ENCODE measurements at regions not wholly inside any gene's neighbourhood (a gene's known extent, or its start where the extent isn't known, plus 50 kb on each side); places are given as distances from the start of the nearest gene placed in this dataset.

DNA sequence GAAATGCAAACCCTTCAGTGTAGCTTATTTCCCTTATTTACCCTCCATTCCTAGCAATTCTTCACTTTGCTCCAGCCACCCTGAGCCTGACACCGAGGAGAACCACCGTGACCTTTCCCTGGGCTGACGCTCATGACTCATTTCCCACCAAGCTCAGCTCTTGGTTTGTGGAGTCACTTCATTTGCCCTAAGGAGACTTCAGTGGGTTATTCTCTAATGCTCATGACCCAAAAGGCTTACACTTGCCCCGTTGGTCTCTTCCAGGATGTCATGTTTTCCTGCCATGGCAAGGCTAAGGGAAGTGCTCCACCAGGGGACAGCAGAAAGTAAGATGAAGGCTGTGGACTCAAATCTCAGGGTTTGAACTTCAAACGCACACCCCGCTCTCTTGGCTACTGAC is 161.0 kb downstream of the CBLN1 start:
- Histone ChIP-seq H3K9me3 (ENCODE audit: control insufficient read depth, insufficient read depth, low read depth, low read length) (no peaks in the 10 kb centered on the region), H3K27me3 (ENCODE audit: control insufficient read depth, insufficient read depth, low read length) (no peaks in the 10 kb centered on the region), H3K36me3 (ENCODE audit: control insufficient read depth, insufficient read depth, low read length) (no peaks in the 10 kb centered on the region), H3K4me3 (ENCODE audit: low read depth in 2 of 2, low read length in 2 of 2) (no peak overlapping the region), H3K4me1 (ENCODE audit: control insufficient read depth, insufficient read depth, low read length) (no peaks in the 10 kb centered on the region), H3K27ac (ENCODE audit: low read length) (no peak overlapping the region)
- intact Hi-C loops (cut with micrococcal nuclease; ENCODE audit: unreplicated experiment) (no loop called here), in situ Hi-C loops (cut with HindIII; ENCODE audit: low pct_unique_long_range_greater_than_20kb, low sequenced_read_pairs) (no loop called here)
- TF ChIP-seq POLR2AphosphoS5 (IDR thresholded peaks at IDR 0.05; ENCODE audit: low read depth, low read length) (no peak), SIN3A (IDR thresholded peaks at IDR 0.05; ENCODE audit: borderline replicate concordance, insufficient read depth, low read depth, low read length) (no peak)
- TF ChIP-seq, protein P1, sequence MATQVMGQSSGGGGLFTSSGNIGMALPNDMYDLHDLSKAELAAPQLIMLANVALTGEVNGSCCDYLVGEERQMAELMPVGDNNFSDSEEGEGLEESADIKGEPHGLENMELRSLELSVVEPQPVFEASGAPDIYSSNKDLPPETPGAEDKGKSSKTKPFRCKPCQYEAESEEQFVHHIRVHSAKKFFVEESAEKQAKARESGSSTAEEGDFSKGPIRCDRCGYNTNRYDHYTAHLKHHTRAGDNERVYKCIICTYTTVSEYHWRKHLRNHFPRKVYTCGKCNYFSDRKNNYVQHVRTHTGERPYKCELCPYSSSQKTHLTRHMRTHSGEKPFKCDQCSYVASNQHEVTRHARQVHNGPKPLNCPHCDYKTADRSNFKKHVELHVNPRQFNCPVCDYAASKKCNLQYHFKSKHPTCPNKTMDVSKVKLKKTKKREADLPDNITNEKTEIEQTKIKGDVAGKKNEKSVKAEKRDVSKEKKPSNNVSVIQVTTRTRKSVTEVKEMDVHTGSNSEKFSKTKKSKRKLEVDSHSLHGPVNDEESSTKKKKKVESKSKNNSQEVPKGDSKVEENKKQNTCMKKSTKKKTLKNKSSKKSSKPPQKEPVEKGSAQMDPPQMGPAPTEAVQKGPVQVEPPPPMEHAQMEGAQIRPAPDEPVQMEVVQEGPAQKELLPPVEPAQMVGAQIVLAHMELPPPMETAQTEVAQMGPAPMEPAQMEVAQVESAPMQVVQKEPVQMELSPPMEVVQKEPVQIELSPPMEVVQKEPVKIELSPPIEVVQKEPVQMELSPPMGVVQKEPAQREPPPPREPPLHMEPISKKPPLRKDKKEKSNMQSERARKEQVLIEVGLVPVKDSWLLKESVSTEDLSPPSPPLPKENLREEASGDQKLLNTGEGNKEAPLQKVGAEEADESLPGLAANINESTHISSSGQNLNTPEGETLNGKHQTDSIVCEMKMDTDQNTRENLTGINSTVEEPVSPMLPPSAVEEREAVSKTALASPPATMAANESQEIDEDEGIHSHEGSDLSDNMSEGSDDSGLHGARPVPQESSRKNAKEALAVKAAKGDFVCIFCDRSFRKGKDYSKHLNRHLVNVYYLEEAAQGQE (IDR thresholded peaks at IDR 0.05; ENCODE audit: insufficient read depth in 1 of 2, low read depth in 2 of 2, low read length in 1 of 2), result no peak
- TF ChIP-seq, protein P2, sequence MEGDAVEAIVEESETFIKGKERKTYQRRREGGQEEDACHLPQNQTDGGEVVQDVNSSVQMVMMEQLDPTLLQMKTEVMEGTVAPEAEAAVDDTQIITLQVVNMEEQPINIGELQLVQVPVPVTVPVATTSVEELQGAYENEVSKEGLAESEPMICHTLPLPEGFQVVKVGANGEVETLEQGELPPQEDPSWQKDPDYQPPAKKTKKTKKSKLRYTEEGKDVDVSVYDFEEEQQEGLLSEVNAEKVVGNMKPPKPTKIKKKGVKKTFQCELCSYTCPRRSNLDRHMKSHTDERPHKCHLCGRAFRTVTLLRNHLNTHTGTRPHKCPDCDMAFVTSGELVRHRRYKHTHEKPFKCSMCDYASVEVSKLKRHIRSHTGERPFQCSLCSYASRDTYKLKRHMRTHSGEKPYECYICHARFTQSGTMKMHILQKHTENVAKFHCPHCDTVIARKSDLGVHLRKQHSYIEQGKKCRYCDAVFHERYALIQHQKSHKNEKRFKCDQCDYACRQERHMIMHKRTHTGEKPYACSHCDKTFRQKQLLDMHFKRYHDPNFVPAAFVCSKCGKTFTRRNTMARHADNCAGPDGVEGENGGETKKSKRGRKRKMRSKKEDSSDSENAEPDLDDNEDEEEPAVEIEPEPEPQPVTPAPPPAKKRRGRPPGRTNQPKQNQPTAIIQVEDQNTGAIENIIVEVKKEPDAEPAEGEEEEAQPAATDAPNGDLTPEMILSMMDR (IDR thresholded peaks at IDR 0.05), result no peak
- ChIA-PET POLR2A (no interaction called here), CTCF (no interaction called here)
- DNase-seq (ENCODE audit: low read depth, low spot score) (no peak), ATAC-seq (no peak)
- BruUV-seq (replicated peaks), result no TSS peak

DNA sequence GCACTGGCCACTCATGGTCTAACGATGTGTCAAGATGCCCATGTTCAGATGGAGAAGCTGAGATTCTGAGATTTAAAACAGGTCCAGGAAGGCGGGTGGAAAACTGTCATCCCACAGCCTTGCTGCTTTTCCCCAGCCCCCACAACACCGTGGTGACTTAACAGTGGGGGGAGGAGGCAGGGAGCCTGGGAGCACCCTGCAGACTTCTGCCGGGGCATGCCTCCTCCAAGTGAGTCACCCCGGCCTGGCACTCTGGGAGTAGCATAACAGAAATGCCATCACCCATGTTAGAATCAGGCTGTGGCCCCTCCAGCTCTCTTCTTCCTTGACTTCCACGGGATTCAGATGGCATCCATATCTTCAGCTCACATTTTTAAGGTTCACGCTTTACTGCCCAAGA is 164.8 kb downstream of the CBLN1 start:
- no peaks in the 10 kb centered on the region for H3K4me1 ChIP-seq (ENCODE audit: control insufficient read depth, insufficient read depth, low read length)
- CTCF ChIA-PET, result interaction anchor here (0.7 kb wide), 1 partner anchor 29 kb away, joined by 5 read pairs; no protein-coding TSS in a partner anchor
- no peaks in the 10 kb centered on the region for H3K36me3 ChIP-seq (ENCODE audit: control insufficient read depth, insufficient read depth, low read length)
- H3K27me3 ChIP-seq (ENCODE audit: control insufficient read depth, insufficient read depth, low read length), result no peaks in the 10 kb centered on the region; the same call in 1 of the 2 replicates
- no peak for DNase-seq (ENCODE audit: low read depth, low spot score)
- no peak overlapping the region for H3K27ac ChIP-seq (ENCODE audit: low read length)
- intact Hi-C loops (cut with micrococcal nuclease; ENCODE audit: unreplicated experiment), result no loop called here
- no peak overlapping the region for H3K4me3 ChIP-seq (ENCODE audit: low read depth in 2 of 2, low read length in 2 of 2)
- ATAC-seq, result no peak
- TF ChIP-seq TCF7L2 (IDR thresholded peaks at IDR 0.05; ENCODE audit: low read depth, low read length) (no peak), SIN3A (IDR thresholded peaks at IDR 0.05; ENCODE audit: borderline replicate concordance, insufficient read depth, low read depth, low read length) (no peak), POLR2AphosphoS5 (IDR thresholded peaks at IDR 0.05; ENCODE audit: low read depth, low read length) (no peak)
- TF ChIP-seq, protein P2 (IDR thresholded peaks at IDR 0.05), result no peak
- TF ChIP-seq, protein P1 (IDR thresholded peaks at IDR 0.05; ENCODE audit: insufficient read depth in 1 of 2, low read depth in 2 of 2, low read length in 1 of 2), result no peak
- in situ Hi-C loops (cut with HindIII; ENCODE audit: low pct_unique_long_range_greater_than_20kb, low sequenced_read_pairs), result no loop called here
- no TSS peak for BruUV-seq (replicated peaks)
- POLR2A ChIA-PET, result no interaction called here
- no peaks in the 10 kb centered on the region for H3K9me3 ChIP-seq (ENCODE audit: control insufficient read depth, insufficient read depth, low read depth, low read length)

Measured in Panc1 (cell line).